ENCODE measurements at regions not wholly inside any gene's neighbourhood (a gene's known extent, or its start where the extent isn't known, plus 50 kb on each side); places are given as distances from the start of the nearest gene placed in this dataset.

DNA sequence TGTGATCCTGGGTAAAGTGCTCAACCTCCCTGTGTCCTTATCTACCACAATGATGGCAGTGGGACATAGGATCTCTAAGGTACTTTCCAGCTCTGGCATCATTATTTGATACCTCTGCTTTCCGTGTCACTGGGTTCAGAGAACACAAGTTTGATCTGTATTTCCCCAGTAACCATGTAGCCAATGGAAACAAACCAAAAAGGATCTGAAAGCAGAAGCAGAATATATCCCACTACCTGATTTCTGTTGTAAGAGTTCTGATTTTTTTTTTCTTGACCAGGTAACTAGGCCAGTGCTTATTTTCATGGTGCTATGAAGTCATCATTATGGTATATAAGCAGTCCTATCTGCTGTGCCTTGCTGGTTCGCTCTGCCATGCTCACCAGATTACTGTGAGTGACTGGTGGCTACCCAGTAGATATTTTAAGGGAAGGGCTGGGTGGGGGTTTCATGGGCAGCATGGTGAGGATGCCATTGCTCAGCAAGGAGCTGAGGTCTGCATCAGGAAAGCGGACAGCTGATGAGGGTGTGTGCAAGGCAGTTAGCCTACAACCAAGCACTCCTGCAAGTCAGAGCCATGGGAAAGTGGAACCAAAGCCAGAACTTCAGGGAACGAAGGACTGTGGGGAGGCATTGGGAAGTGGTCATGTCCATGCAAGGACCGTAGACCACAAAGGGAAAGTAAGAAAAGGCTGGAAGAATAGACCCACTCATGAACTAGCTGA lies 104.9 kb upstream of the EDEM3 start:
- TF ChIP-seq, protein P1, sequence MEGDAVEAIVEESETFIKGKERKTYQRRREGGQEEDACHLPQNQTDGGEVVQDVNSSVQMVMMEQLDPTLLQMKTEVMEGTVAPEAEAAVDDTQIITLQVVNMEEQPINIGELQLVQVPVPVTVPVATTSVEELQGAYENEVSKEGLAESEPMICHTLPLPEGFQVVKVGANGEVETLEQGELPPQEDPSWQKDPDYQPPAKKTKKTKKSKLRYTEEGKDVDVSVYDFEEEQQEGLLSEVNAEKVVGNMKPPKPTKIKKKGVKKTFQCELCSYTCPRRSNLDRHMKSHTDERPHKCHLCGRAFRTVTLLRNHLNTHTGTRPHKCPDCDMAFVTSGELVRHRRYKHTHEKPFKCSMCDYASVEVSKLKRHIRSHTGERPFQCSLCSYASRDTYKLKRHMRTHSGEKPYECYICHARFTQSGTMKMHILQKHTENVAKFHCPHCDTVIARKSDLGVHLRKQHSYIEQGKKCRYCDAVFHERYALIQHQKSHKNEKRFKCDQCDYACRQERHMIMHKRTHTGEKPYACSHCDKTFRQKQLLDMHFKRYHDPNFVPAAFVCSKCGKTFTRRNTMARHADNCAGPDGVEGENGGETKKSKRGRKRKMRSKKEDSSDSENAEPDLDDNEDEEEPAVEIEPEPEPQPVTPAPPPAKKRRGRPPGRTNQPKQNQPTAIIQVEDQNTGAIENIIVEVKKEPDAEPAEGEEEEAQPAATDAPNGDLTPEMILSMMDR (IDR thresholded peaks at IDR 0.05), result no peak
- TF ChIP-seq POLR2AphosphoS5 (IDR thresholded peaks at IDR 0.05) (no peak), POLR2A (IDR thresholded peaks at IDR 0.05) (no peak), EP300 (IDR thresholded peaks at IDR 0.05; ENCODE audit: low read depth) (no peak)
